Activated T-helper 9 cell treated with anti-CD3 and anti-CD28 coated beads, Interleukin-2, amount 50 U/mL, for 16 hours (primary cell): ENCODE measurements at regions not wholly inside any gene's neighbourhood (a gene's known extent, or its start where the extent isn't known, plus 50 kb on each side); places are given as distances from the start of the nearest gene placed in this dataset.

Source experiments
- DNase-seq: peaks from one replicate; pipeline ENCODE4 v3.0.0-alpha.2; 2020; ENCODE audit warnings: low read depth

- DNase-seq: no peak
These were observed 1862.5 kb upstream of the TENM3 start for GRCh38 chr4:180380733-180381132.

- DNase-seq: no peak
These were observed 1851.6 kb upstream of the TENM3 start for GRCh38 chr4:180391613-180392012.

GRCh38 chr4:180394312-180394711, 1848.9 kb upstream of the TENM3 start:
- DNase-seq: no peak

GRCh38 chr4:180394730-180395129, 1848.5 kb upstream of the TENM3 start:
- DNase-seq: no peak

GRCh38 chr4:180398564-180398963, 1844.6 kb upstream of the TENM3 start:
- DNase-seq: no peak

GRCh38 chr4:180407275-180407885, 1835.8 kb upstream of the TENM3 start:
- DNase-seq: no peak

- DNase-seq: no peak
These were observed 1824.2 kb upstream of the TENM3 start for GRCh38 chr4:180418819-180419531.

- no peak for DNase-seq
These were observed 1820.1 kb upstream of the TENM3 start for GRCh38 chr4:180422989-180423711.

- DNase-seq: no peak
These were observed 1819.5 kb upstream of the TENM3 start for GRCh38 chr4:180423712-180424057.

GRCh38 chr4:180426938-180427337, 1816.3 kb upstream of the TENM3 start:
- DNase-seq: no peak

- no peak for DNase-seq
These were observed 1812.9 kb upstream of the TENM3 start for GRCh38 chr4:180430283-180430682.

- DNase-seq: no peak
These were observed 1808.9 kb upstream of the TENM3 start for GRCh38 chr4:180434131-180434895.

- no peak for DNase-seq
These were observed 1806.8 kb upstream of the TENM3 start for GRCh38 chr4:180436361-180436760.

- DNase-seq: no peak
These were observed 1805.6 kb upstream of the TENM3 start for GRCh38 chr4:180437601-180438000.

GRCh38 chr4:180448306-180448705, 1794.9 kb upstream of the TENM3 start:
- DNase-seq: no peak

GRCh38 chr4:180449395-180449956, 1793.7 kb upstream of the TENM3 start:
- DNase-seq: no peak

GRCh38 chr4:180455226-180455625, 1788.0 kb upstream of the TENM3 start:
- DNase-seq: no peak

GRCh38 chr4:180456928-180457327, 1786.3 kb upstream of the TENM3 start:
- DNase-seq: no peak

- DNase-seq: no peak
These were observed 1781.1 kb upstream of the TENM3 start for GRCh38 chr4:180462116-180462515.

- DNase-seq: no peak
These were observed 1777.8 kb upstream of the TENM3 start for GRCh38 chr4:180465364-180465763.

GRCh38 chr4:180483036-180483435, 1760.2 kb upstream of the TENM3 start:
- no peak for DNase-seq

- DNase-seq: no peak
These were observed 1757.8 kb upstream of the TENM3 start for GRCh38 chr4:180485407-180485806.
